ENCODE measurements at regions not wholly inside any gene's neighbourhood (a gene's known extent, or its start where the extent isn't known, plus 50 kb on each side); places are given as distances from the start of the nearest gene placed in this dataset.

GRCh38 chr5:166540156-166540555 is 1751.3 kb upstream of the WWC1 start:
- no peaks in the 10 kb centered on the region for H3K27me3 ChIP-seq
- H3K36me3 ChIP-seq (replicated peaks in 1 of 2; ENCODE audit: insufficient read depth in 1 of 2, low read depth in 2 of 2) = no peaks in the 10 kb centered on the region
- no peak for TF ChIP-seq CTCF (IDR thresholded peaks at IDR 0.05)
- TF ChIP-seq POLR2A (IDR thresholded peaks at IDR 0.05) = no peak
- peaks cover 5% of the 10 kb centered on the region for H3K4me1 ChIP-seq
- DNase-seq (no peak), ATAC-seq (no peak)
- intact Hi-C loops (cut with DNase I) = no loop called here
- H3K4me3 ChIP-seq = no peak overlapping the region
- 75 to 89% methylated on average over 2 of the region's 2 CpGs for WGBS, 2 donors
- no peak overlapping the region for H3K27ac ChIP-seq
- H3K9me3 ChIP-seq = no peaks in the 10 kb centered on the region

- WGBS, 2 donors = 17 to 24% methylated on average over 2 of the region's 2 CpGs
- TF ChIP-seq CTCF (IDR thresholded peaks at IDR 0.05) (no peak), POLR2A (IDR thresholded peaks at IDR 0.05) (no peak)
- ATAC-seq (no peak), DNase-seq (no peak)
- no peaks in the 10 kb centered on the region for H3K36me3 ChIP-seq (replicated peaks in 1 of 2; ENCODE audit: insufficient read depth in 1 of 2, low read depth in 2 of 2)
- no peaks in the 10 kb centered on the region for H3K4me1 ChIP-seq
- intact Hi-C loops (cut with DNase I) = no loop called here
- H3K4me3 ChIP-seq = no peak overlapping the region
- no peaks in the 10 kb centered on the region for H3K27me3 ChIP-seq
- no peak overlapping the region for H3K27ac ChIP-seq
- H3K9me3 ChIP-seq = no peaks in the 10 kb centered on the region
Observed at GRCh38 chr5:166551384-166551783, 1740.1 kb upstream of the WWC1 start.

- DNase-seq (no peak), ATAC-seq (no peak)
- intact Hi-C loops (cut with DNase I) = no loop called here
- TF ChIP-seq POLR2A (IDR thresholded peaks at IDR 0.05) (no peak), CTCF (IDR thresholded peaks at IDR 0.05) (no peak)
- no peak overlapping the region for H3K27ac ChIP-seq
- H3K9me3 ChIP-seq = no peaks in the 10 kb centered on the region
- H3K36me3 ChIP-seq (replicated peaks in 1 of 2; ENCODE audit: insufficient read depth in 1 of 2, low read depth in 2 of 2) = no peaks in the 10 kb centered on the region
- 73 to 75% methylated on average over 7 of the region's 7 CpGs for WGBS, 2 donors
- no peaks in the 10 kb centered on the region for H3K4me1 ChIP-seq
- H3K4me3 ChIP-seq = no peak overlapping the region
- H3K27me3 ChIP-seq = no peaks in the 10 kb centered on the region
Observed at GRCh38 chr5:166553778-166554177, 1737.7 kb upstream of the WWC1 start.

DNA sequence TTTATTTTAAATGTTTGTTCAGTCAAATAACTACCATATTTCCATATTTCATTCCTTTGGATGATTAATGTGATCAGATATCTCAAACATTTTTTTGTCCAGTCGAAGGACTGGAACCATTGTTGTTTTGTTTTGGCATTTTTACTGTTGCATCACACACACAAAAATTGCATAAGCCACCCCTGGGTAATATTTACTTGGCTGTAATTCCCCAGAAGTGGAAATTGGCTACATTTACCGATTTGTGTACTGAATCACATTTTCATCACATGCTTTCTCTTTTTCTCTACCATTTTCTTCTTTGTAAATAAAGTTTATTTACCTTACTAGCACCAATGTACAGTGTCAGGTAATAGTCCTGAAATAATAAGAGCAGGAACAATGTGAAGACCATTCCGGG is 1729.7 kb upstream of the WWC1 start:
- 50 to 59% methylated on average over 3 of the region's 3 CpGs for WGBS, 2 donors
- Histone ChIP-seq H3K27ac (no peak overlapping the region), H3K4me1 (no peaks in the 10 kb centered on the region), H3K27me3 (no peaks in the 10 kb centered on the region), H3K36me3 (replicated peaks in 1 of 2; ENCODE audit: insufficient read depth in 1 of 2, low read depth in 2 of 2) (no peaks in the 10 kb centered on the region), H3K4me3 (no peak overlapping the region), H3K9me3 (no peaks in the 10 kb centered on the region)
- intact Hi-C loops (cut with DNase I) = no loop called here
- DNase-seq (no peak), ATAC-seq (no peak)
- TF ChIP-seq POLR2A (IDR thresholded peaks at IDR 0.05) (no peak), CTCF (IDR thresholded peaks at IDR 0.05) (no peak)

- Histone ChIP-seq H3K27ac (no peak overlapping the region), H3K4me3 (no peak overlapping the region), H3K4me1 (no peaks in the 10 kb centered on the region), H3K9me3 (no peaks in the 10 kb centered on the region), H3K27me3 (no peaks in the 10 kb centered on the region), H3K36me3 (replicated peaks in 1 of 2; ENCODE audit: insufficient read depth in 1 of 2, low read depth in 2 of 2) (no peaks in the 10 kb centered on the region)
- no peak for TF ChIP-seq POLR2A (IDR thresholded peaks at IDR 0.05)
- TF ChIP-seq CTCF (IDR thresholded peaks at IDR 0.05) = no peak
- intact Hi-C loops (cut with DNase I) = no loop called here
- no peak for ATAC-seq
- no peak for DNase-seq
- WGBS, 2 donors = 33% methylated on average over 1 of the region's 1 CpG
Observed at GRCh38 chr5:166562246-166562645, 1729.2 kb upstream of the WWC1 start.
